Epithelial cell of proximal tubule (primary cell): ENCODE measurements at regions not wholly inside any gene's neighbourhood (a gene's known extent, or its start where the extent isn't known, plus 50 kb on each side); places are given as distances from the start of the nearest gene placed in this dataset.
A peak's percentile ranks its signal among the peaks of the same experiment; 100 is the strongest.

Source experiments
- DNase-seq: peaks from one replicate; pipeline ENCODE4 v3.0.0-alpha.2; 2011; ENCODE audit warnings: low read depth
- H3K4me3 ChIP-seq: 2 replicates; pipeline ENCODE4 v1.5.1; 2011; ENCODE audit warnings: low read depth, mild to moderate bottlenecking, low read length
- CTCF ChIP-seq: conservative IDR thresholded peaks from 2 replicates; pipeline ENCODE4 v1.5.1; 2012; ENCODE audit warnings: low read depth, mild to moderate bottlenecking, low read length

GRCh38 chr6:77143659-77144447 is 319.4 kb downstream of the HTR1B start:
- no peak for DNase-seq
- TF ChIP-seq CTCF = no peak
- H3K4me3 ChIP-seq = no peak overlapping the region

DNA sequence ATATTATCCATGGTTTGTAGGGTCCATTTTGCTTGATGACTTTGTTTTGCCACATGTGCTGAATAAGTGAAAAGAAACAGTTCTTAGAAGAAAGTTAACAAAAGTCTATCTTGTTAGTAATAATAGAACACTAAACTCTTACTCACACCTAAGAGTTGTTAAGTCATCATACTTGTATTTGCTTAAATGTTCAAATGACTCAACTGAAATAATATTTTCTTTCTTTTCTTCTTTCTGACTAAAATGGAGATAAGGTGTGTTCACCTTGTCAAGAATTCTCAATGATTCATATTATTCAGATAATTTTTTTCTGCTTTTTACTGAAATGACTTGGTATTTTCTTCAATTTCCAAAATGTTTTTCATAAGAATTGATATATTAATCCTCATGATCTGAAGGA is 327.2 kb downstream of the HTR1B start:
- DNase-seq = no peak
- no peak for TF ChIP-seq CTCF
- no peak overlapping the region for H3K4me3 ChIP-seq

DNA sequence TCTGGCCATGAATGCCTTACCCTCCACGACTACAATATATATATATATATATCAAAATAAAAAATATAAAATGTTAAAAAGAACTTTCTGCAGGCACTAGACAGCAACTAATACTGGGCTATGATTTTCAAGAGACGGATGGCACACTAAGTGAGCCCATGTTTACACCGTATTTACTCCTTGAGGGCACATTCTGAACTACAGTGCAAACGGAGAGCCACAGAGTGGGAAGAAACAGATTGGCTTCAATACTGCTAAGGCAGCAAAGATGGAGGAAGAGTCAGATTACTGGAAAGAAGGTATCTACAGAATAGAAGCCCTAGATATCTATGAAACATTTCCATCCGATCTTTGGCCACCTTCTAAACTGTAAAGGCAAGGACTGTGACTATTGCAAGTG is 330.3 kb downstream of the HTR1B start:
- no peak overlapping the region for H3K4me3 ChIP-seq
- no peak for DNase-seq
- no peak for TF ChIP-seq CTCF

- TF ChIP-seq CTCF = no peak
- no peak for DNase-seq
- H3K4me3 ChIP-seq = no peak overlapping the region
Observed at GRCh38 chr6:77131426-77131825, 331.9 kb downstream of the HTR1B start.

DNA sequence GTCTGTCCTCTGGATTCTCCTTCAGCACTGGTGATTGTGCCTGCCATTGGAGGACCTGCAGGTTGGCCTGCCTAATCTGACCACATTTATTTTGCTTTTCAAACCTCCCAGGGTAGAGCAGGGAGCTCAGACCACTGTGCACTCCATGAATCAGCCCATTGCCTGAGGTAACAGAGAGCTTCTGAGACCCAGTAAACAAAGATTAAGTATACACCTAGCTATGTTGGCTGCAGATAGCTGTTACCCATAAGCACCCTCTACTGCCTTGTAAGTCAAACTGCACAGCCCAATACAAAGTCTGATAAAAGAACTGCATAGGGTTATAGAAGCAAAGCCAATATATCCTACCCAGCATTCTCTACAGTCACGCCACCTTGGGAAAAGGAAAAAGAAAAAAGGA is 338.7 kb downstream of the HTR1B start:
- DNase-seq = no peak
- peak; percentile 23 for TF ChIP-seq CTCF
- no peak overlapping the region for H3K4me3 ChIP-seq

- H3K4me3 ChIP-seq = no peak overlapping the region
- no peak for TF ChIP-seq CTCF
- DNase-seq = no peak
Observed at GRCh38 chr6:77123527-77123926, 339.8 kb downstream of the HTR1B start.

GRCh38 chr6:77106992-77107391 is 356.3 kb downstream of the HTR1B start:
- no peak for TF ChIP-seq CTCF
- no peak for DNase-seq

More at GRCh38 chr6:77106992-77107391, 356.3 kb downstream of the HTR1B start:
- H3K4me3 ChIP-seq = no peak overlapping the region
